HepG2 (cell line): ENCODE measurements at regions not wholly inside any gene's neighbourhood (a gene's known extent, or its start where the extent isn't known, plus 50 kb on each side); places are given as distances from the start of the nearest gene placed in this dataset.

ENCODE experiments used
- ATAC-seq: fragments of 200-7000 bp; cut with Tn5 transposase; 3 replicates; pipeline ENCODE4 v1.9.1; 2020; ENCODE audit warnings: mild to moderate bottlenecking, moderate library complexity
- BruUV-seq: library from RNA; stranded (reverse); fragments of 400-500 nt; replicated peaks from 2 replicates; lab custom pipeline; 2021; lab: Mats Ljungman, UMichigan
- CTCF ChIA-PET: fragments of 300-600 bp; formaldehyde crosslinking; extraction: SDS; loops from one replicate; lab custom pipeline; 2021; ENCODE audit warnings: low total read pairs, inconsistent platforms, low intra/inter-chr PET ratio; lab: Yijun Ruan, JAX
- POLR2A ChIA-PET: fragments of 350-600 bp; sonication (Branson Sonifier 250); formaldehyde crosslinking; loops from one replicate; lab custom pipeline; 2020; ENCODE audit warnings: antibody characterized with exemption, inconsistent platforms; lab: Yijun Ruan, JAX
- DNase-seq: peaks from one replicate; pipeline ENCODE4 v3.0.0-alpha.2; 2015; ENCODE audit warnings: low spot score
- FAIRE-seq: peaks from 3 replicates; lab custom pipeline; 2011; peaks lifted over from hg19 to GRCh38; lab: Jason Lieb, UNC
- H2AFZ ChIP-seq: one replicate; pipeline ENCODE4 v1.6.1; 2011; ENCODE audit warnings: low read length, inconsistent platforms
- H3K27ac ChIP-seq: fragments of 300-600 bp; 3 replicates; pipeline ENCODE4 v1.8.0; 2011; ENCODE audit warnings: mixed run types, mild to moderate bottlenecking, mixed read lengths, low read length, inconsistent platforms; ENCODE audit not compliant: insufficient read depth; ENCODE audit errors: extremely low read length
- H3K27me3 ChIP-seq, 2 experiments: fragments of 200-600 bp in 1 of 2; 2 replicates in 1 of 2; 3 replicates in 1 of 2; pipeline versions ENCODE4 v1.6.0 to v1.8.0; 2011; ENCODE audit warnings: low read length in 2 of 2, mild to moderate bottlenecking in 2 of 2, moderate library complexity in 2 of 2, inconsistent platforms in 1 of 2; ENCODE audit not compliant: insufficient read depth in 2 of 2, control insufficient read depth in 1 of 2
- H3K36me3 ChIP-seq, 2 experiments: fragments of 200-600 bp in 1 of 2; replicated peaks in 1 of 2; 2 replicates in 1 of 2; 3 replicates in 1 of 2; pipeline versions ENCODE4 v1.5.1 to v1.8.0; 2011; ENCODE audit warnings: low read length in 2 of 2, inconsistent platforms in 1 of 2; ENCODE audit not compliant: insufficient read depth in 2 of 2, control insufficient read depth in 1 of 2
- H3K4me1 ChIP-seq: 2 replicates; pipeline ENCODE4 v1.5.1; 2012; ENCODE audit warnings: low read length, inconsistent platforms; ENCODE audit not compliant: insufficient read depth
- H3K4me2 ChIP-seq: 2 replicates; pipeline ENCODE4 v1.6.0; 2011; ENCODE audit warnings: low read depth, low read length, inconsistent platforms
- H3K4me3 ChIP-seq, 3 experiments: fragments of 200-600 bp in 1 of 3; sonication (generic), shearing (Covaris generic) in 1 of 3; replicated peaks in 1 of 3; 2 replicates each; pipeline ENCODE4 v1.5.1; 2011 to 2016; ENCODE audit warnings: low read length in 3 of 3, inconsistent platforms in 2 of 3, low read depth in 2 of 3, mild to moderate bottlenecking in 2 of 3, control low read depth in 1 of 3, mixed read lengths in 1 of 3; ENCODE audit not compliant: insufficient read depth in 1 of 3
- H3K79me2 ChIP-seq: one replicate; pipeline ENCODE4 v1.6.1; 2011; ENCODE audit warnings: low read length, inconsistent platforms; ENCODE audit not compliant: insufficient read depth
- H3K9ac ChIP-seq: 2 replicates; pipeline ENCODE4 v1.6.0; 2011; ENCODE audit warnings: mild to moderate bottlenecking, low read depth, low read length, inconsistent platforms; ENCODE audit not compliant: insufficient read depth
- H3K9me3 ChIP-seq: 2 replicates; pipeline ENCODE4 v1.5.1; 2012; ENCODE audit warnings: mild to moderate bottlenecking, low read length
- H4K20me1 ChIP-seq: 2 replicates; pipeline ENCODE4 v1.6.0; 2011; ENCODE audit warnings: inconsistent platforms, mild to moderate bottlenecking, low read length, moderate library complexity; ENCODE audit not compliant: insufficient read depth
- KAT2B ChIP-seq: fragments of 150-350 bp; IDR thresholded peaks from 2 replicates; pipeline ENCODE4 v1.6.1; 2014; ENCODE audit warnings: low read depth, low read length, borderline replicate concordance
- KDM1A ChIP-seq: IDR thresholded peaks from 2 replicates; pipeline ENCODE4 v1.6.1; 2016; ENCODE audit warnings: missing compliant biosample characterization
- MEF2D ChIP-seq: sonication (generic); formaldehyde crosslinking; IDR thresholded peaks from 2 replicates; pipeline ENCODE4 v1.5.1; 2020; ENCODE audit warnings: mild to moderate bottlenecking, missing genetic modification reagents
- MXD1 ChIP-seq: sonication (generic); formaldehyde crosslinking; IDR thresholded peaks from 2 replicates; pipeline ENCODE4 v1.4.0; 2020; ENCODE audit warnings: mild to moderate bottlenecking, missing genetic modification reagents
- MXD4 ChIP-seq: IDR thresholded peaks from 2 replicates; pipeline ENCODE4 v1.6.1; 2016; ENCODE audit warnings: mild to moderate bottlenecking, missing biosample characterization, missing genetic modification reagents
- PTBP1 ChIP-seq: fragments of 200-400 bp; formaldehyde crosslinking; IDR thresholded peaks from 2 replicates; pipeline ENCODE4 v1.6.1; 2018; ENCODE audit warnings: low read length, low read depth; ENCODE audit not compliant: poor library complexity, severe bottlenecking
- TERF1 ChIP-seq: sonication (generic); formaldehyde crosslinking; IDR thresholded peaks from 2 replicates; pipeline ENCODE4 v1.8.0; 2022; ENCODE audit warnings: mild to moderate bottlenecking, missing genetic modification reagents, moderate library complexity
- XBP1 ChIP-seq: sonication (generic); formaldehyde crosslinking; IDR thresholded peaks from 2 replicates; pipeline ENCODE4 v1.5.0; 2020; ENCODE audit warnings: missing genetic modification reagents
- ZBTB46 ChIP-seq: sonication (generic); formaldehyde crosslinking; IDR thresholded peaks from 2 replicates; pipeline ENCODE4 v1.4.0; 2020; ENCODE audit warnings: mild to moderate bottlenecking, missing genetic modification reagents, borderline replicate concordance
- ZBTB8A ChIP-seq: sonication (generic); formaldehyde crosslinking; IDR thresholded peaks from 2 replicates; pipeline ENCODE4 v1.4.0; 2020; ENCODE audit warnings: mild to moderate bottlenecking, low read depth, missing genetic modification reagents, borderline replicate concordance
- ZMYM4 ChIP-seq: sonication (generic); formaldehyde crosslinking; IDR thresholded peaks from 2 replicates; pipeline ENCODE4 v1.8.1; 2023; ENCODE audit warnings: mild to moderate bottlenecking, missing genetic modification reagents
- ZNF12 ChIP-seq: sonication (generic); formaldehyde crosslinking; IDR thresholded peaks from 2 replicates; pipeline ENCODE4 v1.5.0; 2020; ENCODE audit warnings: missing genetic modification reagents
- ZNF275 ChIP-seq: sonication (generic); formaldehyde crosslinking; IDR thresholded peaks from 2 replicates; pipeline ENCODE4 v1.8.0; 2022; ENCODE audit warnings: missing genetic modification reagents, mild to moderate bottlenecking, inconsistent platforms, borderline replicate concordance
- ZNF333 ChIP-seq: sonication (generic); formaldehyde crosslinking; IDR thresholded peaks from 2 replicates; pipeline ENCODE4 v1.4.0; 2020; ENCODE audit warnings: mild to moderate bottlenecking, missing genetic modification reagents, borderline replicate concordance
- ZNF75D ChIP-seq: sonication (generic); formaldehyde crosslinking; IDR thresholded peaks from 2 replicates; pipeline ENCODE4 v1.8.1; 2023; ENCODE audit warnings: missing genetic modification reagents, mild to moderate bottlenecking, borderline replicate concordance
- ZSCAN29 ChIP-seq: sonication (generic); formaldehyde crosslinking; conservative IDR thresholded peaks from 2 replicates; pipeline ENCODE4 v1.4.0; 2020; ENCODE audit warnings: mild to moderate bottlenecking, missing genetic modification reagents
- WGBS: methylation state at CpG from one replicate; pipeline ENCODE4 v1.1.6; 2017; ENCODE audit warnings: low lambda C conversion rate; 5-methylcytosine and 5-hydroxymethylcytosine counted together
- in situ Hi-C: cut with HindIII; loops from 2 replicates; pipeline ENCODE4 v1.10.0; 2017; ENCODE audit warnings: low pct_unique_long_range_greater_than_20kb; ENCODE audit not compliant: extremely low pct_ligation_motif_present
- intact Hi-C: fragments of 100-400 bp; cut with micrococcal nuclease; formaldehyde crosslinking; loops from one replicate; pipeline ENCODE4 v1.10.0; 2022; ENCODE audit not compliant: unreplicated experiment
- TF ChIP-seq, protein P1 (sequence below): sonication (generic); formaldehyde crosslinking; IDR thresholded peaks from 2 replicates; pipeline ENCODE4 v1.4.0; 2020; ENCODE audit warnings: mild to moderate bottlenecking, low read depth, missing genetic modification reagents

DNA sequence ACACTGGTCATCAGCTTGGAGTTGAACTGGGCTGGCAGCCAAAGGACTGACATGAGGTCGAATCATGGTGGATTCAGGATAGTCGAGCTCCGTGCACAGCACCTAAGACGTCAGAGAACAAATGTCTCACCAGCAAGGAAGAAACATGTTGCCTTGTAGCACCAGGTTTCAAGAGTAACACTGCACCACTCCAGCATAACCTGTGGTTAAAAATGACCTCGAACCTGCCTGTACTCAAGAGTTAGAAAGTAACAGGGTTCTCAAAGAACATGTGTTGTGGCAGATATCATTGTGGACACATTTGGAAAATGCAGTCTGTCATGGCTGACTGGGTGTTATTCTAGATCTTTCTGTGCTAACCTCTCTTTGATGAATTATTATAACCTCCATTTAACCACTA, 511.6 kb downstream of the CDH26 start (continued):
- no peak for TF ChIP-seq TERF1
- TF ChIP-seq ZBTB8A: no peak
- TF ChIP-seq KAT2B: no peak

DNA sequence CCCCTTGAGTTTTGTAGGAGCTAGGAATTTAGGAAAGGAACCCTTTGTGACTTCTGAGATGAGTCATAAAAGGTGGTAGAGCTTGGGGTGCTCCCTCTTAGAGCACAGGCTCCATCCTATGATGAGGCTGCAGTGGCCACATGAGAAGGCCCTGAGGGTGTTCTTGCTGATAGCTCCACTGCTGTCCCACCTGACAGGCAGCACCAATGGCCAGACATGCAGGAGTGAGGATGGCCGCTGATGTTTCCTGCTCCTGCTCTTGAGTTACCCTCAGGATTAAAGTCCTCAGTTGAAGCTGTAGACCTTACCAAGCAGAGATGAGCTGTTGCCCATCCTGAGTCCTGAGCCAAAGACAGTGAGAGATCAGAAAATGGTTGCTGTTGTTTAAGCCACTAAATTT, 512.1 kb downstream of the CDH26 start:
- no peaks in the 10 kb centered on the region; a peak in 1 of 5 replicates for H3K27me3 ChIP-seq
- peaks cover 57% of the 10 kb centered on the region for H3K9me3 ChIP-seq
- H3K4me2 ChIP-seq: no peak overlapping the region
- WGBS: 0% methylated on average over 1 of the region's 1 CpG
- ChIA-PET POLR2A (no interaction called here), CTCF (no interaction called here)
- no peak overlapping the region for H3K27ac ChIP-seq
- no peaks in the 10 kb centered on the region for H3K36me3 ChIP-seq
- H3K79me2 ChIP-seq: no peaks in the 10 kb centered on the region
- no TSS peak for BruUV-seq
- no peak overlapping the region for H3K9ac ChIP-seq
- no peak for DNase-seq
- no peak overlapping the region for H3K4me3 ChIP-seq
- in situ Hi-C loops (no loop called here), intact Hi-C loops (no loop called here)
- no peak overlapping the region for H2AFZ ChIP-seq
- H4K20me1 ChIP-seq: no peaks in the 10 kb centered on the region
- H3K4me1 ChIP-seq: no peaks in the 10 kb centered on the region
- ATAC-seq: no peak
- no peak for FAIRE-seq
- TF ChIP-seq ZNF333 (CRISPR knock-in tag) (no peak), MXD4 (CRISPR knock-in tag) (no peak), ZNF12 (CRISPR knock-in tag) (no peak), KDM1A (no peak), MXD1 (CRISPR knock-in tag) (no peak), ZNF75D (CRISPR knock-in tag) (no peak), ZNF275 (CRISPR knock-in tag) (no peak), ZBTB46 (CRISPR knock-in tag) (no peak), PTBP1 (no peak), ZMYM4 (CRISPR knock-in tag) (no peak), XBP1 (CRISPR knock-in tag) (no peak), MEF2D (CRISPR knock-in tag) (no peak), ZSCAN29 (CRISPR knock-in tag) (no peak)
- TF ChIP-seq, protein P1, sequence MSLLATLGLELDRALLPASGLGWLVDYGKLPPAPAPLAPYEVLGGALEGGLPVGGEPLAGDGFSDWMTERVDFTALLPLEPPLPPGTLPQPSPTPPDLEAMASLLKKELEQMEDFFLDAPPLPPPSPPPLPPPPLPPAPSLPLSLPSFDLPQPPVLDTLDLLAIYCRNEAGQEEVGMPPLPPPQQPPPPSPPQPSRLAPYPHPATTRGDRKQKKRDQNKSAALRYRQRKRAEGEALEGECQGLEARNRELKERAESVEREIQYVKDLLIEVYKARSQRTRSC (CRISPR knock-in tag): no peak
